ENCODE measurements at regions not wholly inside any gene's neighbourhood (a gene's known extent, or its start where the extent isn't known, plus 50 kb on each side); places are given as distances from the start of the nearest gene placed in this dataset.

DNA sequence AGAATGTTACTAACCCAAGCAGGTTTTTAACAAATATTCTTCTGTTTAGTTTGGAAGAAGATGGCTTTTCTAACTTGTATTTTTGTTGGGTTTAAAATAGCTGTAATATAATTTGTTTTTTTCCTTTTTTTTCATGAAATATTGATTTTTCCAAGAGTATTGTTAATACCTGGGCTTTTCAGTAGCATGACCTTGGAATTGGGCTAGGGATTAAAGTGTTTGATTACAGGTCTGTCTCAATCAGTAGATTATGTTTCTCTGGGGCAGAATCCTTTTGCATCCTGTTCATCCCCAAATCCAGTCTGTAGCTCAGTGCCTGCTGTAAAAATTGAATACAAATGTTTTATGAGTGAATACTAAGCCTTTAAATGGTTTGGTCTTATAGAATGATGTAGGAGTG lies 479.8 kb downstream of the RAPGEF2 start:
- TF ChIP-seq GATA3 (IDR thresholded peaks at IDR 0.05; ENCODE audit: low read depth, low read length) (no peak), GATA2 (IDR thresholded peaks at IDR 0.05; ENCODE audit: low read depth, low read length) (no peak)

DNA sequence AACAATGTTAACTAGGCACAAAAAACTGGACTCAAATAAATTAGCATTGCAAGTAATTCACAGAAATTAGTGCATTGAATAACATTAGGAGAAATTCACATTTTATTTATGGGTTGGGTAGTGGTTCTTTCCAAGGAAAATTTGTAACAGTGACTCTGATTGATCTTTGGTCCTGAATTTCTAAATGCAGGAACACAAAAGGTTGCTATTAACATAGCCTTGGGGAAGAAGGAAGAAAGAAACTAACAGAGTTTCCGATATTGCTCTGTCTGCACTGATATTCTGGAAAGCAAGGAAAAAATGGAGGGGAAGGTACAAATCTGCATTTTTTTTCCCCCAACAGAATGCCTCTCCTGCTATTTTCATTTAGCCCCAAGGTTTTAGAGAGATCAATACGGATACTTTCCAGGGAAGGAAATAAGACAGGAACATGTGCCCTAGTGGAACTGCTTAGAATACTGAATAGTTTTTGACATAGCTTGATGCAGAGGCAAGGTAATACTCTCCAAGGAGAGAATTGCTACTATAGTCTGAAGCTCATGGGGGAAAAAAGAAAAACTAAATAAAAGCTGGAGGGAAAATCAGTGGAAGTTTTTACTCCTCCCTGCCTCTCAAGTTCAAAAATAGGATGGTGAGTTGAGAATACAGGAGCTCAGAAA lies 490.1 kb downstream of the RAPGEF2 start:
- TF ChIP-seq GATA2 (IDR thresholded peaks at IDR 0.05; ENCODE audit: low read depth, low read length) (no peak), GATA3 (IDR thresholded peaks at IDR 0.05; ENCODE audit: low read depth, low read length) (no peak)

DNA sequence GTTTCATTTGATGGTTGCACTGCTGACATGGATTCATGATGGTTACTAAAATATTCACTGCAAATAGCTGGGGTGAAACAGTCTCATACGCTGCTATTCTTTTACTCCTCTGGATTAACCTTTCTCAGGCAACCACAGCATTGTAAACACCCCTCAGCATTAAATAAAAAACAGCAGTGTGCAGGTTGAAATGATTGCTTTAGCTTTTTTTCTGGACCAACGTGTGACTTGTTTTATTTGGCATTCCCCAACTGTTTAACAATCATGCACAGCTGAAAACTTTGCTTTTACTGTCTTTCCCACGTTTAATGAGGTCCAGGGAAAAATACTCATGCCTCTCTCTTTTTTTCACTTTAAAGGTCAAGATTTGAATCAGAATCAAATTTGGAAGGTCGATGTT lies 490.8 kb downstream of the RAPGEF2 start:
- TF ChIP-seq GATA2 (IDR thresholded peaks at IDR 0.05; ENCODE audit: low read depth, low read length) (no peak), GATA3 (IDR thresholded peaks at IDR 0.05; ENCODE audit: low read depth, low read length) (no peak)

DNA sequence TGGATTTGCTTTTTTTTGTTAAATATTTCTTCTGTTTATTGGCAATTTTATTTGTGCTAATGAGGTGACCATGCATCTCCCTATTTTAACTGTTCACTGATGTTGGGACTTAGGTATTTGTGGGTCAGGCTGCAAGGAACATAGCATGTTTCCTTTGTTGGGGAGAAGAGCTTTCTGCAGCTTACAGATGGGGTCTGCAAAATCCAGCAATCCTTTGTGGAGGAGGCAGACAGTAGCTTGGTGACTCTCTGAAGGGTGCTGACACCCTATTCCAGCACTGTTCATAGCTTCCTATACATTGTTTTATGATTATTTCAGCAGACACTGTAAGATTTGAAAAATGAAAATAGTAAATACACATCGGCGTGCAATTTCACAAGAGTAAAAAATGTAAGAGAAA lies 491.7 kb downstream of the RAPGEF2 start:
- TF ChIP-seq GATA2 (IDR thresholded peaks at IDR 0.05; ENCODE audit: low read depth, low read length) (no peak), GATA3 (IDR thresholded peaks at IDR 0.05; ENCODE audit: low read depth, low read length) (no peak)

DNA sequence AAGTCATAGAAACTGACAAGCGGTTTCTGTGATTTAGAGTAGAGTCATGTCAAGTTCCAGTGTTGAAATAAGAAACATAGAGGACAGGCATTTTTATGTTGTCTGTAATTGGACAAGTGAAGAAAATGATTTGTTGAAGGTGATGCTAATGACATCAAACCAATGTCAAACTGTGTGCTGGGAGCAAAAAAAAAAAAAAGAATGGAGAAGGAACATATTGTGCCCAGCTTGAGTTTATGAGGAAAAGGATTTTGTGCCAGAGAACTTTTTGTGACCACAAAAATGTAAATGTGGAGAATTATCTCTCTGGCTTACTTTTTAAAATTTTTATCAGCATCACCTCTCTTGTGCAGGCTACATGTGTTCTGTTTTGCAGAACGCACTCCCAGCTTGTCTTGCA lies 495.7 kb downstream of the RAPGEF2 start:
- TF ChIP-seq GATA2 (IDR thresholded peaks at IDR 0.05; ENCODE audit: low read depth, low read length) (no peak), GATA3 (IDR thresholded peaks at IDR 0.05; ENCODE audit: low read depth, low read length) (no peak)

DNA sequence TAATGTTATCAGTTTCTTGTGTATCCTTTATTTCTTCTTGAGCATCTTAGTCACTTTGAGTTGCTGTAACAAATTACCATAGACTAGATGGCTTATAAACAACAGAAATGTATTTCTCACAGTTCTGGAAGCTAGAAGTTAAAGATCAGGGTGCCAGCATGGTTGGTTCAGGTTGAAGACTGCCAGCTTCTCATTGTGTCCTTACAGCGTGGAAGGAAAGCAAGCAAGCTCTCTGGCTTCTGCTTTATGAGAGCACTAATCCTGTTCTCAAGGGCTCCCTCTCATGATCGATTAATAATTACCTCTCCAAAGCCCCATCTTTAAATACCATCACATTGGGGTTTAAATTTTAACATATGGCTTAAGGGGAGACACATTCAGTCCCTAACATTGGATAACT lies 497.2 kb downstream of the RAPGEF2 start:
- no peak for TF ChIP-seq GATA2 (IDR thresholded peaks at IDR 0.05; ENCODE audit: low read depth, low read length)
- no peak for TF ChIP-seq GATA3 (IDR thresholded peaks at IDR 0.05; ENCODE audit: low read depth, low read length)

DNA sequence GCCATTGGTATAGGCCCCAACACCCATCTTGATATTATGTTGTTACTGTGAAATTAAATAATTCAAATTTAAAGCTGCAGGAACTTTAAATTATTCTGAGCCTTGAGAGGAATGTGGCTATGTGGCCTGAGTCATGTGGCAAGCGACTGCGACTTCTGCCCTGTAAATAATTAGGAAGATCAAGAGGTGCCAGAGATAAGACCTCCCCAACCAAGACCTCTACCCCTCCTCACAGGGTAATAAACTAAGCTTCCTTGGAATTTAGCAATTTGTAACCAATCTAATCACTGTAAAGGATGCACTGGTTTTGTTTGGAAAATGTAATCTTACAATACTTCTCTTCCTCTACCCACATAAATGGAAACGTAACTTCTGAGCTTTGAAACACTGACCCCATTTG lies 501.9 kb downstream of the RAPGEF2 start:
- TF ChIP-seq GATA3 (IDR thresholded peaks at IDR 0.05; ENCODE audit: low read depth, low read length), result no peak
- TF ChIP-seq GATA2 (IDR thresholded peaks at IDR 0.05; ENCODE audit: low read depth, low read length), result no peak

DNA sequence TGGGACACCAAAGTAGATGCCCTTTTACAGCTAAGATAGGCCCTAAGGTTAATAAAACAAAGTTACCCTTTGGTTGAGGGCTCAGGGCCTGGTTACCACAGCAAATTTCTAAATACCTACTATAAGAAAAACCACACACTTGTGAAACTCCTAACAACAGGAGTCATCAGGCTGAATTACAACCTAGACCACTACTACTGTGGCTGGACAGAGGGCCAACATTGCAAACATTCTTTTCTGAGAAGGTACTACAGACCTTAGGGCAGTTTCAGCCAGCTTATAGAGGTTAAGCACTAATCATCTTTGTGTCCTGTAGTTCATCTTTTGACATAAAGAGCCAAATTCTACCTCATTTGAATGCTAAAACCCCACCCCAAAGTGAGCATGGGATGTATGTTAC lies 504.0 kb downstream of the RAPGEF2 start:
- TF ChIP-seq GATA3 (IDR thresholded peaks at IDR 0.05; ENCODE audit: low read depth, low read length) (no peak), GATA2 (IDR thresholded peaks at IDR 0.05; ENCODE audit: low read depth, low read length) (no peak)

DNA sequence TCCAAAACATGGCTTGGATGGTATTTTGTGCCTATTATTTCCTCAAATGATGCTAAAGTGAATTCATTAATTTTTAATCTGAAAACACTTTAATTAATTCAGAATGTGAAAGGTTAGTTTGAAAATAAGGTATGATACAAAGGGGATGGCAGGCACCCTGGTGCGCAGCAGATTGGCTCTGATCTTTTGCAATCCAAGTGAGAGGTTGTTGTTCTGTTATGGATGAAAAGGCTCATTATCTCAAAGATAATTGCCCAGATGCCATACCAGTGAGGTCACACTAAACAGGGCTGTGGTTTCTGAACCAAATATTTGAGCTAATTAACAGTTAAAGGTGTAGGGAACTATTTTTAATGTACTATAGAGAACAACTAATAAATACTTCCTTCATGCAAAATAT lies 504.9 kb downstream of the RAPGEF2 start:
- no peak for TF ChIP-seq GATA2 (IDR thresholded peaks at IDR 0.05; ENCODE audit: low read depth, low read length)
- no peak for TF ChIP-seq GATA3 (IDR thresholded peaks at IDR 0.05; ENCODE audit: low read depth, low read length)

DNA sequence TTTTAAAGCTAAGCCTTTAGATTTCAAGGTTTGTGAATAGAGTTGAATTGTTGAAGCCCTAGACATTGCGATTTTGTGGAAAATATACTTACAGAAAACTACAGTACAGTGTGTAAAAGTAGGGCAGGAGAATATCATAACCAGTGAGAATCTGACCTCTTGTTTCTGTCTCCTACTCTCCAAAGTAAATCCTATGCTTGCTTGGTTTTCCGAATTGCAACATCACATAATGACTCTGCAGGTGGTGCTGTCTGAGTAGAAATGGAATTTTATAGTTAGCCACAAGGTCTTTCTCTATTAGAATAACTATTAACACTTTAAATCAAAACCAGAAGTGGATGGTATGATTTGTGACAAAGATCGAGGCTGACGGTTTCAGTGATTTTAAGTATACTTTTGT lies 505.6 kb downstream of the RAPGEF2 start:
- no peak for TF ChIP-seq GATA3 (IDR thresholded peaks at IDR 0.05; ENCODE audit: low read depth, low read length)
- no peak for TF ChIP-seq GATA2 (IDR thresholded peaks at IDR 0.05; ENCODE audit: low read depth, low read length)

DNA sequence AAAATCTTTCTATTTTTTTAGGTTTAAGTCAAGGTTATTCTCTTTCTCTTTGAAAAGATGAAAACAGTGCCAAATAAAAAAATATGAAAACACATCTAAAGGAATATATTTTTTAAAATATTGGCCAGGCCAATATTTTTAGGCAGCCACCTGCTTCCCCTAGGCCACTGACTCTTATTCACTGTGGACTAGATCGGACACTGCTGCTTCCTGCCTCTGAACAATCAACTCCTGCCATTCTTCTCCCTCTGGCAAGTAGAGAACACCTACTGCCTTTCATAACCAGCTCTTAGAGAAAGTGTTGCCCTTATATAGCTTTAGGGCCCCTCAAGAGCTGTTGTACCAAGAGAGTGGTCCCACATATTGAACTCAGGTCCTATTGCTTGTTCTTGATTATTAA lies 529.2 kb downstream of the RAPGEF2 start:
- TF ChIP-seq GATA3 (IDR thresholded peaks at IDR 0.05; ENCODE audit: low read depth, low read length) (no peak), GATA2 (IDR thresholded peaks at IDR 0.05; ENCODE audit: low read depth, low read length) (no peak)

DNA sequence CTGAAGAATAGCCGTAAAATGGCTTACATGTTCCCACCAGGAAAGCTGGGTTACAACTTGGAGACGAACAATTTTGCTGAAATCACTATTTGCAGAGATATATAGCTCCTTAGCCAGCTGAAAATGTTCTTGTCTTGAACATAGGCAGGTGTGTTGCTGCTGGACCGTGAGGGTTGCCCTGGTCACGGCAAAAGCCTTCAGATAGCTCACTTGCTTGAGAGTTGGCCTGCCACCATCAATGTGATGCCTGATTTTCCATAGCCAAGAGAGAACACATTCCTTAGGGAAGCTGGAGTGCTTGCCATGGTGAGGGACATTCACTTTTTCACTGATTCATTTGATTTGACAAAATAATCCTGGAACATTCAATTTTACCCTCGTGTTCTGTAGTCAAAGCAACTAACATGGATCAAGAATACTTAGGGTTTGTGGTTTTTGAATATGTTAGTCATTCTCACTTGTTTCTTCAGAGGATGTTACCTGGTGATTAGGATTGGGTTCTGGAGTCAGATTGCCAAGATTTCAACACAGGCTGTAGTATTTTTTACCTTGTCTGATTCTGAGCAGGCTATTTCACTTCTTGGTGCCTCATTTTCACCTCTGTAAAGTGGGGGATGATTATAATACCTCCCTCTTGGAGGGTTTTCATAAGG lies 536.9 kb downstream of the RAPGEF2 start:
- no peak for TF ChIP-seq GATA2 (IDR thresholded peaks at IDR 0.05; ENCODE audit: low read depth, low read length)
- no peak for TF ChIP-seq GATA3 (IDR thresholded peaks at IDR 0.05; ENCODE audit: low read depth, low read length)

DNA sequence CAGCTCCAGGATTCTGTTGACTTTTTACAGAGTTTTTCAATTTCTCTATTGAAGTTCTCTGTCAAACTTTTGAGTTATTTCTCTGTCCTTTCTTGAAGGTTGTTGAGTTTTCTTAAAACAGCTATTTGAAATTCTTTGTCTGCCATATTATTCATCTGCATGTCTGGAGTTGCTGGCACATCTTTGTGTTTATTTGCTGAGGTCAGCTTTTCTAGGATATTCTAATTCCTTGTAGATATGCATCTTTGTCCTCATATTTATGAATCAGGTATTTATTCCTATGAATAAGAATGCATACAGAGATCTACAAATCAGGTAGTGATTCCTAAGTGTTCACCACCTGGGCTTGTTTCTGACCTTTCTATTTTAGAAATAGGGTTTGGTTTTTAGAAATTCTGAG lies 546.4 kb downstream of the RAPGEF2 start:
- TF ChIP-seq GATA3 (IDR thresholded peaks at IDR 0.05; ENCODE audit: low read depth, low read length), result no peak
- no peak for TF ChIP-seq GATA2 (IDR thresholded peaks at IDR 0.05; ENCODE audit: low read depth, low read length)

DNA sequence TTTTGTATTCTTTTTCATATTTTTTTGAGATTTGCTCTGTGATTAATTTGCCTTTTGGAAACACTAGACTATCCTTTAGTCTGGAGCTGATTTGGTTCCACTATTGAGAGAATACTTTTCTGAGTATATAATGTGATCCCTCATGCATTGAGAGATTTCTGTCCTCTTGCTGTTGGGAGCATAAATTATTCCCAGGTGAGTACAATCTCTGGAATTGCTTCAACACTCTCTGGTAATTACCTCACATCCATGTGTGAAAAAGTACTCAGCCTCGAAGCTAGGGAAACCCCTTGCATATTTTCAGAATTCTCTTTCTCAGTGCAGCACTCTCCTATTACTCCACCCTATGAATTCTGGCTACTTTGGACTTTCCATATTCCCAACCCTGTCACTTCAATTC lies 550.0 kb downstream of the RAPGEF2 start:
- TF ChIP-seq GATA3 (IDR thresholded peaks at IDR 0.05; ENCODE audit: low read depth, low read length) (no peak), GATA2 (IDR thresholded peaks at IDR 0.05; ENCODE audit: low read depth, low read length) (no peak)

DNA sequence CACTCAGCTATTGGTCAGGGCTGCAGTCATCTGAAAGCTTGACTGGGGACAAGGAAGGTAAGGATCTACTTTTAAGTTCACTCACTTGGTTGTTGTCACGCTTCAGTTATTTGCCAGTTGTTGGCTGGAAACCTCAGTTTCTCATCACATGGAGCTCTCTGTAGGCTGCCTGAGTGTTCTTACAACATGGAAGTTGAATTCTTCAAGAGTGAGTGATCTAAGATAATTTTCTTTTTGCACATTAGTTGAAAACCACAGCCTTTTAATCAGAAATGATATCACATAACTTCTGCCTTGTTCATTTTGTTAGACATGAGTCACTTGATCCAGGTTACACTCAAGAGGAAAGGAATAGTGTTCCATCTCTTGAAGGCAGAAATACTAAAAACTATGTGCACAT lies 552.7 kb downstream of the RAPGEF2 start:
- no peak for TF ChIP-seq GATA2 (IDR thresholded peaks at IDR 0.05; ENCODE audit: low read depth, low read length)
- no peak for TF ChIP-seq GATA3 (IDR thresholded peaks at IDR 0.05; ENCODE audit: low read depth, low read length)
